Activated effector memory CD4-positive, alpha-beta T cell treated with Interleukin-2 at 50 U/mL for 16 hours (primary cell): ENCODE measurements at regions not wholly inside any gene's neighbourhood (a gene's known extent, or its start where the extent isn't known, plus 50 kb on each side); places are given as distances from the start of the nearest gene placed in this dataset.

ENCODE experiments used
- DNase-seq: peaks from one replicate; pipeline ENCODE4 v3.0.0-alpha.2; 2020

DNA sequence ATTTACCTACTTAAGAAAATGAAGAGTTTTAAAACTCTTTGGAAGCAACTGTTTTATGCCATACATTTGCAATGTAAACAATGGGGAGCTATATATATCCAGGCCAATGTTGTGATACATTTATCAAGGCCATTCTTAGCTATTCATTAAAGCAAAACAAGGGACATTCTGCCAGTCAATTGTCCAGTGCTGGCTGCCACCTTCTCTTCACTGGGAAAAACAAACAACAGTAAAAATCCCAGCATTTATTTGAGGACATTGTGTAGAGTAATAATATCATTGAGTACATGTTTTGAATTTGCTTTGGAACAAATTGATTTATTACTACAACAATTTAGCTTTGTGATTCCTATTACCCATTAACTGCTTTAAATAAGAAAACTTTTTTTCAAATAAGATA lies 1107.4 kb downstream of the DTWD2 start:
- DNase-seq, result no peak

DNA sequence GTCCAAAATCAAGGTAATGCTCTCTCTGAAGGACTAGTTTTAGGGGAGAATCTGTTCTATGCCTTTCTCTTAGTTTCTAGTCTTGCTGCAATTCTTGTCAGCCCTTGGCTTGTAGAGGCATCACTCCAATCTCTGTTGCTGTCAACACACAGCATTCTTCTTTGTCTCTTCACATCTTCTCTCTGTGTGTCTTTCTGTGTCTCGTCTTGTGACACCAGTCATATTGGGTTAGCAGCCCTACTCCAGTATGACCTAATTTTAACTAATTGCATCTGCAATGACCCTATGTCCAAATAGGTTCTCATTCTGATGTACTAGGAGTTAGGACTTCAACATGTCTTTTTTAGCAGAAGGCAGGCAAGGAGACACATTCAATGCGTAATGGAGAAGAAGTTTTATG lies 1110.6 kb downstream of the DTWD2 start:
- no peak for DNase-seq

- no peak for DNase-seq
Measured at GRCh38 chr5:117872798-117873368, 1115.5 kb downstream of the DTWD2 start.

DNA sequence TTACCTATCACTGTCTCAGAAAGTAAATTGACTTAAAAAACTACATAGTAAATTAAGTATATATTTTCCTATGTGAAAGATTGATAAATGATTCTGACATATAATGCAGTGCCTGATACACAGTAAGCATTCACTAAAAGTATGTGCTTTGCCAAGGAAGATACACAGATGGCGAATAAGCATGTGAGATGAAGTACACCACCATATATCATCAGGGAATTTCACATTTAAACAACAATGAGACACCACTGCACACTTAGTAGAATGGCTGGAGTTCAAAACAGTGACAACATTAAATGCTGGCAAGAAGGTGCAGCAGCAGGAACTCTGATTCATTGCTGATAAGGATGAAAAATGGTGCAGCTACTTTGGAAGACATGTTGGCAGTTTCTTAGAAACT lies 1118.8 kb downstream of the DTWD2 start:
- DNase-seq, result no peak

- DNase-seq, result no peak
Measured at GRCh38 chr5:117863586-117864296, 1124.6 kb downstream of the DTWD2 start.

- DNase-seq, result no peak
Measured at GRCh38 chr5:117860550-117860949, 1127.8 kb downstream of the DTWD2 start.

- DNase-seq, result no peak
Measured at GRCh38 chr5:117859176-117859575, 1129.2 kb downstream of the DTWD2 start.

DNA sequence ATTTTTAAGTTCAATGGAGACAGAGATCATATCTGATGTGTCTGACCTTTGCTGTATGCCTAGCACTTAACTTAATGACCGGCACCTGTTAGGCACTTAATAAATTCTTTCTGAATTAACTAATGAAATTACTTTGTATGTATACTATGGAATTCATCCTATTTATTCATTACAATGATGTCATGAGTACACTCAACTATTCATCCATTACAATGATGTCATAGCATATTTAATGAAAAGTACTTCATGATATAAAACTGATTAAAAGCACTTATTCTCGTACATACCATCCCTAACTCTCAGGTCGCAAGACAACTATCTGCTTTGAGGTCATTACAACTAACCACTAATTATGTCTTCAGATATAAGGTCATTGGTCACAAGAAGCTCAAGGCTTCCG lies 1131.6 kb downstream of the DTWD2 start:
- no peak for DNase-seq

- no peak for DNase-seq
Measured at GRCh38 chr5:117837786-117838185, 1150.6 kb downstream of the DTWD2 start.

GRCh38 chr5:117833691-117834090 lies 1154.7 kb downstream of the DTWD2 start:
- no peak for DNase-seq

DNA sequence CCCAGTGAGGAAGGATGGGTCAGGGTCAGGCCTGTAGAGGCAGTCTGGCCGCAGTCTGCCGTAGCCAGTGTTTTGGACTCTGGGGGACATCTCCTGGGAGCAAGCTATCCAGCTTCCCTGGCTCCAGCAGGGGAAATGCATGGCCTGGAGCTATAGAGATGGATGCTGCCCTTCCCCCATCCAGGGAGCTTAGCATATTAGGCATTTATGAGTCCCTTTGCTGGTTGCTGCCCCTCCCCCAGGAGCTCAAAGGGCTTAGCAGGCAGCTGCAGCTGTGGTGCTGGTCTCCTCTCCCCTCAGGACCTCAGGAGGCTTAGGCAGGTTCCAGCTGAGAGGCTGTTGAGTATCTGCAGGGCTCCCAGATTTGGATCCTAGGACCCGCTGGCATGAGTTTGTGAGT lies 1158.7 kb downstream of the DTWD2 start:
- no peak for DNase-seq

DNA sequence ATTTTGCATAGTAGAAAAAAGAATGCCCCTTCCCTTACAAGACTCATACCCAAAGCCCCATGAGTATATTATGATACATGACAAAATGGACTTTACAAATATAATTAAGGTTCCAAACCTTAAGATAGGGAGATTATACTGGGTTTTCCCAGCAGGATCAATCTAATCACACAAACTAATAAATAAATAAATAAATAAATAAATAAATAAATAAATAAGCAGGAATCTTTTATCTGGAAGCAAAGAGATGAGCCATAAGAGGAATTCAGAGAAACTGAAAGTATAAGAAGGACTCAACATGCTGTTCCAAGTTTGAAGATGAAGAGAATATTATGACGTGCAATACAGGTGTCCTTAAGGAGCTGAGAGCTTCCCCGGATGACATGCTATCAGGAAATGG lies 1174.5 kb downstream of the DTWD2 start:
- DNase-seq, result no peak

- DNase-seq, result no peak
Measured at GRCh38 chr5:117812861-117813260, 1175.5 kb downstream of the DTWD2 start.

DNA sequence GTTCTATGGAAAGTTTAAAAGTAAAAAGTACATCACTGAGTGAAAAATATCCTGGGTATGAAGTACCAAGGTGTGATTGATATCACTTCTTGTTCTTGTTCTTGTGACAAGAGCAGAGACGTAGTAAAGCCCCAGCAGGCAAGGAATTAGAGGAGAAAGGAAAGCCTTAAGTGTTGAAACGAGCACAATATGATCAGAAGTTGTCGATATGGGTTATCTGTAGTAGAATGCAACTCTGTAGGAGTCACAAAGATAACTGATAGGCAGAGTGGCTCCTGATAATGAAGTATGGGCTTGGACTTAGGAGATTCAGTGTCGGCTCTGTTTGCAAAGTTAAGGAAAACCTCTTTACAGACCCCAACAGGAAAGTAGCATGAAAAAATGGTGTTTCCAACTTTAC lies 1179.1 kb downstream of the DTWD2 start:
- no peak for DNase-seq

DNA sequence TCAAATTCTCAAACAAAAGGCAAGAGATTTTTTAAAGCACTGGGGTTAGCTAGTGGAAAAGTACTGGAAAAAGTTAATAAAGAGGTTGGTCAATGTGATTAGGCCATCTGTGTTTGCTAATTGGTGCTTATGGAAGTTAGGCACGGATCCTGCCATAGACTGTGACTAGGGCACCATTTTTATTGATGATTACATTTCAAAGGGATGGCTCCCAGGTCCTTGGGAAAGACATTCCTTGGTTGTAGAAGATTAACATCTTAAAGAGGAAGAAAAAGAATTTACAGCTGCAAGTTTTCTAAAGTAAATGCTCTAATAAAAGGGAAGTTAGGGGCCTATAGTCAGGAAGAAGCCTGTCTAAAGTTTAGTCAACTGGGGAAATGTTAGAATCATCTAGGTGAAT lies 1183.3 kb downstream of the DTWD2 start:
- DNase-seq, result no peak

DNA sequence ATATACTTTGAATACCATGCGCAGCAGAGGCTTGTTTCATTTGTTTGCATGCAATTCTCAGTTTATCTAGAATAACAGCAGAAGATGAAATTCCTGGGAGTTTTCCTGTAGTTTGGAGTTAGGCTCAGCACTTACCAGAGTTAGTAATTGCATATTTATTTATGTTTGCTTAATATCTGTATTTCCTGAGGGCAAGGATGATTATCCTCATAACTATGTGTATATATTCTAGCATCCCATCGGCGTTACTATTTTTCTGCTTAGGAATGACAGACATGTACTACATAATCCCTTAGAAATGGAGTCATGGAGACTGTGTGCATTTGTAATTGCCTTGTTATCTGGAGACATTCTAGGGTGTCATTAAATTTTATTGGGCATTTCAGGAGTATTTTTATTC lies 1184.8 kb downstream of the DTWD2 start:
- DNase-seq, result no peak

DNA sequence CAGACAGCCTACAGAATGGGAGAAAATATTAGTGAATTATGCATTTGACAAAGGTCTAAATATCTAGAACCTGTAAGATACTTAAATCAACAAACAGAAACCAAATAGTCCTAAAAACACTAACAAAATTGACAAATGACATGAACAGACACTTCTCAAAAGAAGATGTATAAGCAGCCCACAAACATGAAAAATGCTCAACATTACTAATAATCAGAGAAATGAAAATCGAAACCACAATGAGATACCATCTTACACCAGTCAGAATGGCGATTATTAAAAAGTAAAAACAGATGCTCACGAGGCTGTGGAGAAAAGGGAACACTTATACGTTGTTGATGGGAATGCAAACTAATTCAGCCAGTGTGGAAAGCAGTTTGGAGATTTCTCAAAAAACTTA lies 1186.8 kb downstream of the DTWD2 start:
- DNase-seq, result no peak

DNA sequence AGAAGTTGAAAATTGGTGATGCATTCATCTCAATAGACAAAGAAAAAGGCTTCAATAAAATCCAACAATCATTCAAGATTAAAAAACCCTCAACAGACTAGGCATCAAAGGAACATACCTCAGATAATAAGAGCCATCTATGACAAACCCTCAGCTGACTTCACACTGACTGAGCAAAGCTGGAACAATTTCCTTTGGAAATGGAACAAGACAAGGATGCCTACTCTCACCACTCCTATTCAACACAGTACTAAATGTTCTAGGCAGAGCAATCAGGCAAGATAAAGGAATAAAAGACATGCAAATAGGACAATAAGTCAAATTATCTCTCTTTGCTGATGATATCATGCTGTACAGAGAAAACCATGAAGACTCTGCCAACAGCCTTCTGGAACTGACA lies 1188.1 kb downstream of the DTWD2 start:
- DNase-seq, result no peak

DNA sequence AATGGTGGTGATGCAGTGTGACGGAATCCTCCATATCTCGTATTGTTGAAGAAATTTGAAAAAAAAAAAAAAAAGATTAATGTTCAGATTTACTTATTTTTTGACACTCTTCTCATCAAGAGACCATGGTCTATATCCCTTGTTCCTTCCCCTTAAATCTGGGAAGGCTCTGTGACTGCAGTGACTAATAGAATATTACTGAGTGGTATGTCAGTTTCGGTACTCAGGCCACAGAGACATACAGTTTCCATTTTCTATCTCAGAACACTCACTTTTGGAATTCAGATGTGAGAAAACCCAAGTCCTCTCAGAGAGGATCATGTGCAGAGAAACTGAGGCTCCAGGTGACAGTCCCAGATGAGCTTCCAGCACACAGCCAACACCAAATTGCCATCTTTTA lies 1193.5 kb downstream of the DTWD2 start:
- no peak for DNase-seq

DNA sequence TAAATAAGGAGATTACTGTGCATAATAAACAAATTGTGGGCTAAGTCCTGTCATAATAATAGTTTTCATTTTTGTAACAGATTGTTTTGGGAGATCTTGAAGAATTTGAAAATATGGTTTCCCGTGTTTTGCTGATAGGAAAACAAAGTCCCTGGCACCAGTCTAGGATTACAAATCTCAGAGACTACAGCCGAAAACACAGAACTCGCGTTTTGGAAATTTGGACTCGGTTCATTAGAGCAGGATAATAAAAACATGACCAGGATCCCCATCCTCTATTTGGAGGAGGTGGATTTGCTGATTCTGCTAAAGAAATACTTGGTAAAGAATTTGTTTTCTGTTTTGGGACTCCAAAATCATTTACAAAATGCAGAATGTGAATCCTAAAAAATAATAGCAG lies 1194.4 kb downstream of the DTWD2 start:
- no peak for DNase-seq

- DNase-seq, result no peak
Measured at GRCh38 chr5:117792476-117792875, 1195.9 kb downstream of the DTWD2 start.

DNA sequence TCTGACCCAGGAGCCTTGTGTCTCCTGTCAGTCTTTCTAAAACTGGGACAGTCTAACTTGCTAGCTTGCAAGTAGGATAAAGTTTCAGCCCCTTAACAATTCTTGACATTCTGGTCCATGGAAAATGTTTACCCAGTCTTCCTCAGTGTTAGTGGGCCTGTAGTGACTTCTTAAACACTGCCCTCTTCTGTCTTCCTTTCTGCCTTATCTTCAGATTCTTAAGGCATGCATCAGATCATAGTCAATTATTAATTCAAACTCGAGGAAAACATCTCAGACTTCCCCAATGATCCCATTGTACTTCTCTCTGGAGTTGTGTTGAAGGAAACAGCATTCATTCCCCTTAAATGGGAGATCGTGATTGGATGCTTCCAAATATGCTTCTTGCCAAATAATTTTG lies 1199.8 kb downstream of the DTWD2 start:
- DNase-seq, result no peak

- DNase-seq, result no peak
Measured at GRCh38 chr5:117779171-117779570, 1204.5 kb upstream of the SEMA6A start.

DNA sequence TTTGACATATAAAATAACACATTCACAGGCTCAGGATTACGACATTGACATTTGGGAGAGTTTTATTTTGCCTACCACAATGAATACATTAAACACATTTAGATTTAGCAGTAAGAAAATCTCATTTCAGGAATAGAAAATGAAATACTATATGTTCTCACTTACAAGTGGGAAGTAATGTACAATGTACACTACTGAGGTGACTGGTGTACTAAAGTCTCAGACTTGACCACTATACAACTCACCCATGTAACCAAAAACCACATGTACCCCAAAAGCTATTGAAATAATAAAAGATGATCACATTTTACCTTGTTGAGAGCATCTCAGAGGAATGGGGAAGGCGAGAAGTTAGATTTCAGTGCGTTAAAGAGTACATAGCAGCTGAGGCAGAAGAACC lies 1202.4 kb upstream of the SEMA6A start:
- no peak for DNase-seq

- DNase-seq, result no peak
Measured at GRCh38 chr5:117769877-117770276, 1195.3 kb upstream of the SEMA6A start.
